Chondrocyte (in vitro differentiated cells): ENCODE measurements at regions not wholly inside any gene's neighbourhood (a gene's known extent, or its start where the extent isn't known, plus 50 kb on each side); places are given as distances from the start of the nearest gene placed in this dataset.

Experiments
- DNase-seq: peaks from one replicate; pipeline ENCODE4 v3.0.0; 2021; ENCODE audit warnings: mixed read lengths, low spot score
- H3K27ac Mint-ChIP-seq: one replicate; pipeline ENCODE4 v1.8.0; 2021; ENCODE audit warnings: mild to moderate bottlenecking, moderate library complexity, mixed read lengths; ENCODE audit not compliant: unreplicated experiment
- H3K27me3 Mint-ChIP-seq: 2 replicates; pipeline ENCODE4 v1.8.0; 2021; ENCODE audit warnings: low read depth, mixed read lengths
- H3K36me3 Mint-ChIP-seq: 2 replicates; pipeline ENCODE4 v1.8.0; 2021; ENCODE audit warnings: low read depth, mixed read lengths
- H3K4me1 Mint-ChIP-seq: 2 replicates; pipeline ENCODE4 v1.8.0; 2021; ENCODE audit warnings: low read depth, mild to moderate bottlenecking, mixed read lengths
- H3K4me3 Mint-ChIP-seq: one replicate; pipeline ENCODE4 v1.8.0; 2021; ENCODE audit warnings: mild to moderate bottlenecking, moderate library complexity, mixed read lengths; ENCODE audit not compliant: unreplicated experiment
- H3K9me3 Mint-ChIP-seq: 2 replicates; pipeline ENCODE4 v1.8.0; 2021; ENCODE audit warnings: low read depth, mixed read lengths
- CTCF ChIP-seq: fragments of 200-600 bp; sonication (generic); IDR thresholded peaks from 2 replicates; pipeline ENCODE4 v1.5.0; 2021; ENCODE audit warnings: antibody characterized with exemption, mild to moderate bottlenecking, moderate library complexity

DNA sequence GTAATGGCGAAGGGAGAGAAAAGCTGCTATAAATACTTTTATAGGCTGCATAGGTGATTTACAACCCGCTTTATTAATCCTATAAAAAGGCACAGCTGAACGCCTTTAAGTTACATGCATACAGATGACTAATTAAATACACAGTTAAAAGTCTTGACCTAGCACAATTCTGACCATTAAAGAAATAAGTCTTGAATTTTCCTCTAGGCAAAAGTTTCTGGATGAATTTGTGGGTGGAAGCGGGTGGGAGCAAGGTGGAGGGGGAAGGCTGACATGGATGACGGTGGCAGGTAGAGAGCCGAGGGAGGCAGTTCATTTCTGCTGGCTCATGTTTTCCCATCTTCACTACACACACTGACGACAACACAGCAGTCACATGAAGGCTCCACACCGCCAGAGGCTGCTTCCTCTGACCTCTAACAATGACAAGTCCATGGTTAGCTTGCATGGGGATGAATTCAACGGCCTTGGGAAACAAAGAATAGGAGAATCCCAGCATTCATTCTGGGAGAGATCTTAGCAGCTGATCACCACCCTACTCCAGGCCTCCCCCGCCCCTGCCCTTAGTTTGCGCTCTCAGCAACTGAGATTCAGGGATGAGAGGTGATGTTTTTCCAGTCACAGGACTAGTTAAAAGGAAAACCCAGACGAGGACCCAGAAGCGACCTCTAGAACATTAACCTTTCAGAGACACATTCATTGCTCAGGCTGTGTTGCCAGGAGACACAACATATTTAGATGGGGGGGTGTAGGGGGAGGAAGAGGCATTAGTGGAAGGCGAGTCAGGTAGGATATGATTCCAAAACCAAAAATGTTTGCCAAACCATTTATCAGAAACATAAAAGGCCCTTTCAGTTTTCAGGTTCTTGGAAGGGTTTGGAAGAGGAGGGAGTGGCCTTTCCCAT is 329.3 kb downstream of the PIK3R1 start:
- no peak for TF ChIP-seq CTCF
- Mint-ChIP-seq H3K4me3 (no peak overlapping the region), H3K27me3 (no peaks in the 10 kb centered on the region), H3K4me1 (peaks cover 83% of the 10 kb centered on the region), H3K27ac (peak overlapping the region; percentile 69), H3K36me3 (no peaks in the 10 kb centered on the region), H3K9me3 (peaks cover 2% of the 10 kb centered on the region)
- no peak for DNase-seq

DNA sequence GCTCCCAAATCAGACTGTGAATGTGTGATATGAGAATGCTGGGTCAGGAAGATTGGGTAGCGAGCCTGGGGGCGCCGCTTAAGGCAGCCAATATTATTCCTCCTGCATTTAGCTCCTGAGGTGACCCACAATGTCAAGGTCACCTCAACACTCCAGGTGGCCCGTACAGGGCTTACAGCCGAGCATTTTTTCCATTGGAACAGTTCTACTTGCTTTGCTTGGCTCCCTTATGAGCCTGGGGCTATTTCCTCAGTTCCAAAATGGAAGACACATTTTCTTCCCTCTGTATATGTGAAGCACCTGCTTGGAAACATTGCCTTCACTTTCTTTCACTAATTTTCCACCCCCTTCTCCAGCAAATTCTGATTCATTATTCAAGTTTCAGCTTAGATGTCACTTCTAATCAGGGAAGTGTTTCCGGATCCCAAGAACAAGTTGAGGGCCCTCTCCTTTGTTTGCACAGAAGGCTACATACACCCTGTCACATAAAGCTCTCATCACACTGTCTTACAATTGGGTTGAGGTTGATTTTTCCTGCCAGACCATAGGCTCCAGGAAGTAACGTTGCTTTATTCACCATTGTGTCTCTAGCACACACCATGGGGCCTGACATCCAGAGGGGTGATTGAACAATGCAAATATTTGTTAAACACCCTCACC is 330.2 kb downstream of the PIK3R1 start:
- Mint-ChIP-seq H3K36me3 (no peaks in the 10 kb centered on the region), H3K27ac (no peak overlapping the region), H3K9me3 (peaks cover 2% of the 10 kb centered on the region), H3K27me3 (no peaks in the 10 kb centered on the region), H3K4me3 (no peak overlapping the region), H3K4me1 (peaks cover 80% of the 10 kb centered on the region)
- no peak for DNase-seq
- TF ChIP-seq CTCF, result no peak

DNA sequence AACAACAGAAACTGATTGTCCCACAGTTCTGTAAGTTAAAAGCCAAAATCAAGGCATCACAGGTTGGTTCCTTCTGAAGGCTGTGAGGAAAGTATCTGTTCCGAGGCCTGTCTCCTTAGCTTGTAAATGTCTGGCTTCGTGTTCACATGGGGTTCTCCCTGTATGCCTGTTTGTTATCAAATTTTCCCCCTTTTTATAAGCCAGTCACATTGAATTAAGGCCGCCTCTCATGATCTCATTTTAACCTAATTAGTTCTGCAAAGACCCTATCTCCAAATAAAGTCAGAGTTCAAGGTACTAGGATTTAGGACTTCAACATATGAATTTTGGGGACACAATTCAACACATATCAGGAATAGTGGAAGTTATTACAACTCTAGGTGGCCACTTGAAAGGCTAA is 331.5 kb downstream of the PIK3R1 start:
- H3K4me1 Mint-ChIP-seq, result peaks cover 77% of the 10 kb centered on the region
- no peaks in the 10 kb centered on the region for H3K27me3 Mint-ChIP-seq
- no peak for TF ChIP-seq CTCF
- H3K4me3 Mint-ChIP-seq, result no peak overlapping the region
- H3K27ac Mint-ChIP-seq, result no peak overlapping the region
- H3K36me3 Mint-ChIP-seq, result no peaks in the 10 kb centered on the region
- peaks cover 2% of the 10 kb centered on the region for H3K9me3 Mint-ChIP-seq
- DNase-seq, result no peak

DNA sequence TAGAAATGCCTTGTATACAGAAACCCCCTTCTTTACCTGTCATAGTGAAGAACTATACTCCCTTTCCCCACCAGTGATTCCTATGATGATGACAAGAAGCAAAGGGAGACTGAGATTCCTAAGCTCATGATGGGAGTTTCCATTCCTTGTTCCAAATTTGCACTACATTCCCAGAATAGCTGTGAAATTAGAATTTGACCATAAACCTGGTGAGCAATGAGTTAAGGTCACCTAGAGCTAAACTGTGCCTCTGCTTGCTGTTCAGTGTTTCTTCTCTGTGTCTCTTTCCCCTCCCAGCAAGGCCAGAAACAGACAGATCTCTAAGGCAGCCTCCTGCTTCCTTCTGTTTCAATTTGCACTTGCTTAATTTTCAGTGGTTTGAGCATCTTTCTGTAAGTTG is 332.1 kb downstream of the PIK3R1 start:
- Mint-ChIP-seq H3K27me3 (no peaks in the 10 kb centered on the region), H3K27ac (no peak overlapping the region), H3K4me1 (peaks cover 72% of the 10 kb centered on the region), H3K4me3 (no peak overlapping the region), H3K36me3 (no peaks in the 10 kb centered on the region), H3K9me3 (peaks cover 2% of the 10 kb centered on the region)
- TF ChIP-seq CTCF, result no peak
- DNase-seq, result no peak

DNA sequence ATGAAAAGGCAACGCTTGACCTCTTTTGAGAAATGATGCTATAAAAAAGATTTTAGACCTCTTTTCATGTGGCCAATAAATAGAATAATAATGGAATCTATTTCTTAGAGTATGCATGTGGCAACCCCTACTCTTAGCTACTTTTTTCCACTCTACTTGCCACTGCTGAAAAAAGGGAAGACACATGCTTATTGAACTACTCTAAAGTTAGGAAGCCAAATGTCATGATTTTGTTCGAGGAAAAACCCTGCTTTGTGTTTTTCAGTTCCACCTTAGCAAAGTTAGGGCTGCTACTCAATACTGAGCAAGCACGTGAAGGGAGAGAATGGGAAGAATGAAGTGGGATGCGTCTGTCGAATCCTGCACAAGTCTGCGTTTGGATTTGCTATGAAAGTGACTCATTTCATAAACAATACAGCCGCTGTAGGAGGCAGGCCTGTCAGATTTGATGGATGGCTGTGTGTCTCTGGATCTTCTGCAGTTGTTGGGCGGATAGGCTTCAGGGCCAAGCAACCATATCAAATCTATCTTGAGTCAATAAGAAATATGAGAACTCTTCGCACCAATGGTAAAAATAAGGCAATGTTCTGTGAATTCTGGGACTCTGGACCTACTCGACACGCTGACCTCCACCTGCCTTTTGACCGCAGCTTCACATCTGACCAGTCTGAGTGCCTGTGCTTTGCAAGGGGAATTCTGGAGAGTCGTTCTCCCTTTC is 333.6 kb downstream of the PIK3R1 start:
- Mint-ChIP-seq H3K27me3 (no peaks in the 10 kb centered on the region), H3K4me1 (peaks cover 58% of the 10 kb centered on the region)
- TF ChIP-seq CTCF, result no peak

More for the DNA sequence above, 333.6 kb downstream of the PIK3R1 start:
- DNase-seq, result no peak
- peak overlapping the region; percentile 37 for H3K27ac Mint-ChIP-seq
- H3K9me3 Mint-ChIP-seq, result peaks cover 2% of the 10 kb centered on the region
- peak overlapping the region; percentile 2 for H3K4me3 Mint-ChIP-seq
- no peaks in the 10 kb centered on the region for H3K36me3 Mint-ChIP-seq
